Thoracic aorta (tissue), 2 donors: ENCODE measurements at regions not wholly inside any gene's neighbourhood (a gene's known extent, or its start where the extent isn't known, plus 50 kb on each side); places are given as distances from the start of the nearest gene placed in this dataset.
"Not testable (repeated sequence)": the region's sequence is repeated elsewhere in the genome, so short reads cannot be mapped to it uniquely, and the experiment has no call there.

Experiments
- ATAC-seq: fragments of 150-250 bp; one replicate; pipeline ENCODE4 v1.8.0; 2017; ENCODE audit warnings: low read depth; ENCODE audit not compliant: insufficient number of reproducible peaks, low FRiP score
- DNase-seq: peaks from one replicate; pipeline ENCODE4 v3.0.0-alpha.2; 2020; ENCODE audit warnings: low spot score
- H3K27ac ChIP-seq, 2 donors: fragments of 200-600 bp; sonication (generic); 1 replicate in 1 of 2; 2 replicates in 1 of 2; pipeline ENCODE4 v1.5.1; 2016; ENCODE audit warnings: mild to moderate bottlenecking in 2 of 2, moderate library complexity in 2 of 2
- H3K27me3 ChIP-seq: fragments of 200-600 bp; sonication (generic); replicated peaks from 2 replicates; pipeline ENCODE4 v1.6.0; 2016; ENCODE audit warnings: mild to moderate bottlenecking; ENCODE audit not compliant: insufficient read depth
- H3K36me3 ChIP-seq: fragments of 200-600 bp; sonication (generic); one replicate; pipeline ENCODE4 v1.5.1; 2016
- H3K4me1 ChIP-seq, 2 donors: fragments of 200-600 bp; sonication (generic); 1 replicate in 1 of 2; 2 replicates in 1 of 2; pipeline versions ENCODE4 v1.5.1 to v1.6.0; 2016; ENCODE audit warnings: low read depth in 2 of 2, mild to moderate bottlenecking in 1 of 2; ENCODE audit not compliant: control insufficient read depth in 1 of 2
- H3K4me3 ChIP-seq: fragments of 200-600 bp; sonication (generic); 2 replicates; pipeline ENCODE4 v1.5.1; 2016; ENCODE audit warnings: mild to moderate bottlenecking
- H3K9me3 ChIP-seq: fragments of 200-600 bp; sonication (generic); 2 replicates; pipeline ENCODE4 v1.5.1; 2016
- CTCF ChIP-seq: fragments of 200-600 bp; sonication (generic); IDR thresholded peaks from one replicate; pipeline ENCODE4 v1.5.1; 2019; ENCODE audit warnings: antibody characterized with exemption

- Histone ChIP-seq H3K27ac (no peak overlapping the region), H3K36me3 (no peaks in the 10 kb centered on the region), H3K9me3 (no peaks in the 10 kb centered on the region), H3K4me3 (peak overlapping the region; percentile 70), H3K4me1 (peaks cover 3 to 4% of the 10 kb centered on the region in 2 donors), H3K27me3 (no peaks in the 10 kb centered on the region)
- peak; percentile 85 for TF ChIP-seq CTCF
- DNase-seq (peak; percentile 15), ATAC-seq (peak; percentile 95)
Measured at GRCh38 chr5:1644810-1645571, 121.2 kb upstream of the LPCAT1 start.

GRCh38 chr5:1644393-1644809 is 120.6 kb upstream of the LPCAT1 start:
- not testable (repeated sequence) for H3K9me3 ChIP-seq, H3K4me3 ChIP-seq, ATAC-seq, DNase-seq, H3K27ac ChIP-seq, H3K36me3 ChIP-seq, H3K27me3 ChIP-seq, H3K4me1 ChIP-seq

- Histone ChIP-seq H3K4me1 (peaks cover 3 to 4% of the 10 kb centered on the region in 2 donors), H3K27me3 (no peaks in the 10 kb centered on the region), H3K36me3 (no peaks in the 10 kb centered on the region), H3K27ac (no peak overlapping the region), H3K4me3 (no peak overlapping the region), H3K9me3 (no peaks in the 10 kb centered on the region)
- DNase-seq (no peak), ATAC-seq (no peak)
- TF ChIP-seq CTCF: no peak
Measured at GRCh38 chr5:1643651-1644392, 120.1 kb upstream of the LPCAT1 start.

GRCh38 chr5:1642621-1643061 is 118.9 kb upstream of the LPCAT1 start:
- no peak for ATAC-seq
- no peak for DNase-seq
- no peaks in the 10 kb centered on the region for H3K36me3 ChIP-seq
- no peak for TF ChIP-seq CTCF
- H3K4me1 ChIP-seq: peaks cover 3 to 4% of the 10 kb centered on the region in 2 donors
- H3K27ac ChIP-seq: no peak overlapping the region
- no peak overlapping the region for H3K4me3 ChIP-seq
- H3K9me3 ChIP-seq: no peaks in the 10 kb centered on the region
- H3K27me3 ChIP-seq: no peaks in the 10 kb centered on the region

GRCh38 chr5:1642221-1642620 is 118.5 kb upstream of the LPCAT1 start:
- DNase-seq (no peak), ATAC-seq (no peak)
- no peak for TF ChIP-seq CTCF
- peaks cover 3 to 4% of the 10 kb centered on the region in 2 donors for H3K4me1 ChIP-seq
- H3K27ac ChIP-seq: no peak overlapping the region
- H3K27me3 ChIP-seq: no peaks in the 10 kb centered on the region
- no peaks in the 10 kb centered on the region for H3K9me3 ChIP-seq
- H3K36me3 ChIP-seq: no peaks in the 10 kb centered on the region
- no peak overlapping the region for H3K4me3 ChIP-seq
